Duodenal mucosa (tissue), 2 donors: ENCODE measurements at regions not wholly inside any gene's neighbourhood (a gene's known extent, or its start where the extent isn't known, plus 50 kb on each side); places are given as distances from the start of the nearest gene placed in this dataset.

ENCODE experiments used
- H3K27ac ChIP-seq: one replicate; pipeline ENCODE4 v1.7.0; 2013; ENCODE audit warnings: low read depth, low read length
- H3K27me3 ChIP-seq, 2 donors: one replicate each; pipeline ENCODE4 v1.7.0; 2013; ENCODE audit warnings: low read length in 2 of 2, control low read depth in 1 of 2; ENCODE audit not compliant: insufficient read depth in 2 of 2, control insufficient read depth in 1 of 2
- H3K36me3 ChIP-seq, 2 donors: one replicate each; pipeline ENCODE4 v1.7.0; 2013; ENCODE audit warnings: low read length in 2 of 2, control low read depth in 1 of 2; ENCODE audit not compliant: insufficient read depth in 2 of 2, control insufficient read depth in 1 of 2
- H3K4me1 ChIP-seq, 2 donors: one replicate each; pipeline ENCODE4 v1.7.0; 2013; ENCODE audit warnings: low read length in 2 of 2, control low read depth in 1 of 2; ENCODE audit not compliant: insufficient read depth in 2 of 2, control insufficient read depth in 1 of 2
- H3K4me3 ChIP-seq, 2 donors: one replicate each; pipeline ENCODE4 v1.7.0; 2013; ENCODE audit warnings: low read length in 2 of 2, low read depth in 1 of 2
- H3K9ac ChIP-seq, 2 donors: one replicate each; pipeline ENCODE4 v1.7.0; 2013; ENCODE audit warnings: low read length in 2 of 2, low read depth in 1 of 2
- H3K9me3 ChIP-seq, 2 donors: one replicate each; pipeline ENCODE4 v1.7.0; 2013; ENCODE audit warnings: low read length in 2 of 2, control low read depth in 1 of 2; ENCODE audit not compliant: control insufficient read depth in 1 of 2

- H3K27me3 ChIP-seq: no peaks in the 10 kb centered on the region
- no peaks in the 10 kb centered on the region for H3K4me1 ChIP-seq
- no peaks in the 10 kb centered on the region for H3K9me3 ChIP-seq
- no peaks in the 10 kb centered on the region for H3K36me3 ChIP-seq
- no peak overlapping the region for H3K27ac ChIP-seq
- H3K9ac ChIP-seq: no peak overlapping the region
- H3K4me3 ChIP-seq: no peak overlapping the region
These were observed 219.4 kb downstream of the KLF5 start for GRCh38 chr13:73278186-73278585.

- Histone ChIP-seq H3K27ac (no peak overlapping the region), H3K4me1 (no peaks in the 10 kb centered on the region), H3K4me3 (no peak overlapping the region), H3K36me3 (no peaks in the 10 kb centered on the region), H3K9ac (no peak overlapping the region), H3K9me3 (peaks cover 0 to 1% of the 10 kb centered on the region in 2 donors), H3K27me3 (no peaks in the 10 kb centered on the region)
These were observed 216.4 kb downstream of the KLF5 start for GRCh38 chr13:73275163-73275562.

DNA sequence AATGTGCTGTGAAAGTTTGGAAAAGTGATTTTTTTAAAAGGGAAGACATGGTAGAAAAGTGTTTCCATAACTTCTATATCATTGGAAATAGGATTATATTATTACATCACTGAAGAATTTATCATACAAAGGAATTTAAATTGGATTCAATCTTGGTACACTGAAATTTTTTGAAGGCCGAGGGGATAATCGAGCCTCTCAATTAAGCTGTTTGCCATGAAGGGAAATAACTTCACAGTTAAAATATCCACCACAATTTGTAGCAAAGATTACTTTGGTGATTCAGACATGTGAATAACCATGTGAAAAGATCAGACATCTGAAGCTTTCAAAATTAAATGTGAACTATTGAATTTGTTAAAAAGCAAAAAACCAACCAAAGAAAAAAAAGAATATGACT lies 215.3 kb downstream of the KLF5 start:
- H3K27ac ChIP-seq: no peak overlapping the region
- H3K36me3 ChIP-seq: no peaks in the 10 kb centered on the region
- no peak overlapping the region for H3K4me3 ChIP-seq
- peaks cover 4 to 7% of the 10 kb centered on the region in 2 donors for H3K9me3 ChIP-seq
- H3K4me1 ChIP-seq: no peaks in the 10 kb centered on the region
- H3K9ac ChIP-seq: no peak overlapping the region
- no peaks in the 10 kb centered on the region for H3K27me3 ChIP-seq

DNA sequence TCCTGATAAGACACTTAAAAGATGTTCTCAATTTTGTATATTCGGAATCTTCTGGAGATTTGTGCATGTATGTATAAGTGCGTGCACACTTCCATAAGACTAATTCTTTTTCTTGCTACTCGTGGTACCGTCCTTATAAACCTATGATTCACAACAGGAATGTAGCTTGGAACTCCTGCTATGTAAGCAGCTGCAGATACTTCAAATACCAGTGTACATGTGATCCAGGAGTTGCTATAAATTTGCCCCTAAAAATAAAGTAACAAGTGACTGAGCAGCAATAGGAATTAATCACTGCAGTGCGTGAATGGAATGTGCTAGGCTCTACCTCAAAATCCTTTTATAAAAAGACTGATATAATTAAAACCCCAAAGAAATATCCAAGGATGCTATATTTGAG lies 214.9 kb downstream of the KLF5 start:
- Histone ChIP-seq H3K36me3 (no peaks in the 10 kb centered on the region), H3K9ac (no peak overlapping the region), H3K27me3 (no peaks in the 10 kb centered on the region), H3K4me1 (no peaks in the 10 kb centered on the region), H3K4me3 (no peak overlapping the region), H3K9me3 (peaks cover 4 to 7% of the 10 kb centered on the region in 2 donors), H3K27ac (no peak overlapping the region)

DNA sequence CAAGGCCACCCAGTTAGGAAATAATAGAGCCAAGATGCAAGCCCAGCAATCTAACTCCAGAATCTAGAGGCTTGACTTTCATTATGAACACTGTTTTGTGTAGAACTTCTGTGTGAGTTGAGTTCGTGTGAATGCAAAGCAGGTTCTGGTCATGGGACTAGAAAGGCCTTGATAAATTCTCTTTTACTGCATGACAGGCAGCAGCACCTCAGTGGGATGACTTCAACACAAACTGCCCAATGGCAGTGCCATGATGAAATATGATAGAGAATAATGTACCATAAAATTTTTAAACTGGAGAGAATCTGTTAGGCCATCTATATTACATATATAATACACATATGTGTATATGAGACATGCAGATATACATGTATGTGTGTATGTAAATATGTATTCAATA lies 214.5 kb downstream of the KLF5 start:
- Histone ChIP-seq H3K9ac (no peak overlapping the region), H3K27ac (no peak overlapping the region), H3K4me3 (no peak overlapping the region), H3K27me3 (no peaks in the 10 kb centered on the region), H3K4me1 (peaks cover 0 to 2% of the 10 kb centered on the region in 2 donors), H3K36me3 (no peaks in the 10 kb centered on the region), H3K9me3 (peaks cover 4 to 7% of the 10 kb centered on the region in 2 donors)

GRCh38 chr13:73272831-73273230 lies 214.0 kb downstream of the KLF5 start:
- peaks cover 4 to 7% of the 10 kb centered on the region in 2 donors for H3K9me3 ChIP-seq
- no peak overlapping the region for H3K9ac ChIP-seq
- no peaks in the 10 kb centered on the region for H3K36me3 ChIP-seq
- no peak overlapping the region for H3K27ac ChIP-seq
- H3K27me3 ChIP-seq: no peaks in the 10 kb centered on the region
- H3K4me3 ChIP-seq: no peak overlapping the region
- peaks cover 0 to 3% of the 10 kb centered on the region in 2 donors for H3K4me1 ChIP-seq

- no peak overlapping the region for H3K4me3 ChIP-seq
- no peaks in the 10 kb centered on the region for H3K36me3 ChIP-seq
- H3K27ac ChIP-seq: no peak overlapping the region
- peaks cover 19 to 26% of the 10 kb centered on the region in 2 donors for H3K4me1 ChIP-seq
- no peak overlapping the region for H3K9ac ChIP-seq
- no peaks in the 10 kb centered on the region for H3K27me3 ChIP-seq
- peaks cover 4 to 7% of the 10 kb centered on the region in 2 donors for H3K9me3 ChIP-seq
These were observed 209.5 kb downstream of the KLF5 start for GRCh38 chr13:73268306-73268705.

- no peak overlapping the region for H3K27ac ChIP-seq
These were observed 207.9 kb downstream of the KLF5 start for GRCh38 chr13:73266640-73267180.

GRCh38 chr13:73262862-73263627 lies 204.2 kb downstream of the KLF5 start:
- Histone ChIP-seq H3K27me3 (no peaks in the 10 kb centered on the region), H3K36me3 (no peaks in the 10 kb centered on the region), H3K4me3 (no peak overlapping the region), H3K27ac (no peak overlapping the region), H3K4me1 (peaks cover 17 to 26% of the 10 kb centered on the region in 2 donors), H3K9me3 (no peaks in the 10 kb centered on the region), H3K9ac (no peak overlapping the region)

More at GRCh38 chr13:73266640-73267180, 207.9 kb downstream of the KLF5 start:
- Histone ChIP-seq H3K9me3 (peaks cover 4 to 7% of the 10 kb centered on the region in 2 donors), H3K27me3 (no peaks in the 10 kb centered on the region), H3K36me3 (no peaks in the 10 kb centered on the region), H3K4me1 (peaks cover 19 to 26% of the 10 kb centered on the region in 2 donors), H3K9ac (no peak overlapping the region), H3K4me3 (no peak overlapping the region)

DNA sequence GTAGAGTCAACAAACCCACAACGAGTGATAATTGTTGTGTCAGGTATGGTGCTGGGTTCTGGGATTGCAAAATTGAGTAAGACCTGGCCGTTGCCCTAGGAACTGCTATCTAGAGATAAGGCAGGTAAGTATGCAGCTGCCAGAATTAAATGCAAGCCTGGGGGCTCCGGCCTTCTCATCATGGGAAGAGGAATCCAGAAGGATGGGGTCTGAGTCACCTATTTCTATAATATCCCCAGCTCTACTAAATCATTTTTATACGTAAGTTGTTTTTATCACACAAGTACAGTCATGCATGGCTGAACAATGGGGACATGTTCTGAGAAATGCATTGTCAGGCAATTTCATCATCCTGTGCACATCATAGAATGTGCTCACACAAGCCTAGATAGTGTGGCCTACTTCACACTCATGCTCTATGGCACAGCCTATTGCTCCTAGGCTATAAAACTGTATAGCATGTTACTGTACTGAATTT lies 203.0 kb downstream of the KLF5 start:
- Histone ChIP-seq H3K9ac (no peak overlapping the region), H3K36me3 (no peaks in the 10 kb centered on the region), H3K27me3 (no peaks in the 10 kb centered on the region), H3K4me1 (peaks cover 13 to 21% of the 10 kb centered on the region in 2 donors), H3K27ac (no peak overlapping the region), H3K4me3 (no peak overlapping the region), H3K9me3 (no peaks in the 10 kb centered on the region)
